ENCODE measurements at regions not wholly inside any gene's neighbourhood (a gene's known extent, or its start where the extent isn't known, plus 50 kb on each side); places are given as distances from the start of the nearest gene placed in this dataset.
"Not testable (repeated sequence)": the region's sequence is repeated elsewhere in the genome, so short reads cannot be mapped to it uniquely, and the experiment has no call there.

- no peak for TF ChIP-seq SPI1 (IDR thresholded peaks at IDR 0.05; ENCODE audit: borderline replicate concordance, low read depth)
- no peak for TF ChIP-seq REST (IDR thresholded peaks at IDR 0.05; ENCODE audit: insufficient replicate concordance, low read depth)
- TF ChIP-seq POLR2AphosphoS5 (IDR thresholded peaks at IDR 0.05; ENCODE audit: low read depth), result no peak
- TF ChIP-seq CTCF (IDR thresholded peaks at IDR 0.05; ENCODE audit: insufficient read depth, low read length), result no peak
- TF ChIP-seq GABPA (IDR thresholded peaks at IDR 0.05; ENCODE audit: low read depth), result no peak
- no peak overlapping the region for H3K27ac ChIP-seq (replicated peaks)
- DNase-seq (ENCODE audit: low read depth in 1 of 2, low spot score in 1 of 2), result no peak
- H3K4me3 ChIP-seq (replicated peaks; ENCODE audit: insufficient read depth, low read length), result no peak overlapping the region
- H3K27me3 ChIP-seq (ENCODE audit: insufficient read depth, poor library complexity, severe bottlenecking), result peaks cover 21% of the 10 kb centered on the region
Observed at GRCh38 chr15:34512628-34513027, 70.8 kb downstream of the GOLGA8B start.

GRCh38 chr15:34501131-34501530 lies 63.5 kb upstream of the GOLGA8A start:
- H3K27me3 ChIP-seq (ENCODE audit: insufficient read depth, poor library complexity, severe bottlenecking), result peaks cover 29% of the 10 kb centered on the region
- no peak overlapping the region for H3K4me3 ChIP-seq (replicated peaks; ENCODE audit: insufficient read depth, low read length)
- TF ChIP-seq REST (IDR thresholded peaks at IDR 0.05; ENCODE audit: insufficient replicate concordance, low read depth) (no peak), SPI1 (IDR thresholded peaks at IDR 0.05; ENCODE audit: borderline replicate concordance, low read depth) (no peak), CTCF (IDR thresholded peaks at IDR 0.05; ENCODE audit: insufficient read depth, low read length) (no peak)
- H3K27ac ChIP-seq (replicated peaks), result no peak overlapping the region
- no peak for DNase-seq (ENCODE audit: low read depth in 1 of 2, low spot score in 1 of 2)

- TF ChIP-seq GABPA (IDR thresholded peaks at IDR 0.05; ENCODE audit: low read depth), result no peak
- no peak for TF ChIP-seq SPI1 (IDR thresholded peaks at IDR 0.05; ENCODE audit: borderline replicate concordance, low read depth)
- TF ChIP-seq POLR2AphosphoS5 (IDR thresholded peaks at IDR 0.05; ENCODE audit: low read depth), result no peak
- no peak for TF ChIP-seq CTCF (IDR thresholded peaks at IDR 0.05; ENCODE audit: insufficient read depth, low read length)
- no peak for TF ChIP-seq REST (IDR thresholded peaks at IDR 0.05; ENCODE audit: insufficient replicate concordance, low read depth)
- peaks cover 51% of the 10 kb centered on the region for H3K27me3 ChIP-seq (ENCODE audit: insufficient read depth, poor library complexity, severe bottlenecking)
- DNase-seq (ENCODE audit: low read depth in 1 of 2, low spot score in 1 of 2), result no peak
Observed at GRCh38 chr15:34496207-34496995, 58.8 kb upstream of the GOLGA8A start.

GRCh38 chr15:34495707-34496106 lies 58.1 kb upstream of the GOLGA8A start:
- not testable (repeated sequence) for DNase-seq (ENCODE audit: low read depth in 1 of 2, low spot score in 1 of 2); H3K27ac ChIP-seq (replicated peaks); H3K4me3 ChIP-seq (replicated peaks; ENCODE audit: insufficient read depth, low read length)
- peaks cover 45% of the 10 kb centered on the region for H3K27me3 ChIP-seq (ENCODE audit: insufficient read depth, poor library complexity, severe bottlenecking)

More at GRCh38 chr15:34496207-34496995, 58.8 kb upstream of the GOLGA8A start:
- no peak overlapping the region for H3K27ac ChIP-seq (replicated peaks)
- no peak overlapping the region for H3K4me3 ChIP-seq (replicated peaks; ENCODE audit: insufficient read depth, low read length)
